ENCODE measurements at regions not wholly inside any gene's neighbourhood (a gene's known extent, or its start where the extent isn't known, plus 50 kb on each side); places are given as distances from the start of the nearest gene placed in this dataset.

- no peak for TF ChIP-seq POLR2A (IDR thresholded peaks at IDR 0.05; ENCODE audit: low read length)
- no peak for TF ChIP-seq GATA1 (IDR thresholded peaks at IDR 0.05; ENCODE audit: low read depth, low read length)
Observed at GRCh38 chr9:2263665-2264064, 248.5 kb downstream of the SMARCA2 start.
